WTC11 (cell line): ENCODE measurements at regions not wholly inside any gene's neighbourhood (a gene's known extent, or its start where the extent isn't known, plus 50 kb on each side); places are given as distances from the start of the nearest gene placed in this dataset.
A peak's percentile ranks its signal among the peaks of the same experiment; 100 is the strongest.

Experiments
- ATAC-seq: fragments of 200-7000 bp; cut with Tn5 transposase; 2 replicates; pipeline ENCODE4 v1.10.0; 2021; ENCODE audit warnings: mild to moderate bottlenecking, moderate library complexity
- CTCF ChIA-PET: fragments of 300-600 bp; sonication (Branson Sonifier 250); formaldehyde crosslinking; loops from one replicate; lab custom pipeline; 2021; ENCODE audit warnings: antibody characterized with exemption; lab: Charles Lee
- POLR2A ChIA-PET: fragments of 350-600 bp; sonication (Branson Sonifier 250); formaldehyde crosslinking; loops from one replicate; lab custom pipeline; 2021; ENCODE audit warnings: antibody characterized with exemption; lab: Charles Lee
- DNase-seq: peaks from one replicate; pipeline ENCODE4 v3.0.0; 2021; ENCODE audit warnings: low spot score
- H3K27ac Mint-ChIP-seq: 2 replicates; pipeline ENCODE4 v1.8.0; 2021; ENCODE audit warnings: mixed read lengths
- H3K27me3 Mint-ChIP-seq: 2 replicates; pipeline ENCODE4 v1.8.0; 2021; ENCODE audit warnings: low read depth, mild to moderate bottlenecking, moderate library complexity, mixed read lengths
- H3K36me3 Mint-ChIP-seq: 2 replicates; pipeline ENCODE4 v1.8.0; 2021; ENCODE audit warnings: mixed read lengths
- H3K4me1 Mint-ChIP-seq: 2 replicates; pipeline ENCODE4 v1.8.0; 2022; ENCODE audit warnings: mixed read lengths
- H3K4me3 Mint-ChIP-seq: 2 replicates; pipeline ENCODE4 v1.8.0; 2021; ENCODE audit warnings: mild to moderate bottlenecking, moderate library complexity, mixed read lengths
- H3K9me3 Mint-ChIP-seq: 2 replicates; pipeline ENCODE4 v1.8.0; 2021; ENCODE audit warnings: mixed read lengths
- ATF1 ChIP-seq: sonication (generic); formaldehyde crosslinking; IDR thresholded peaks from 2 replicates; pipeline ENCODE4 v1.8.1; 2023; ENCODE audit warnings: mild to moderate bottlenecking, moderate library complexity, missing genetic modification reagents
- ATF3 ChIP-seq: sonication (generic); formaldehyde crosslinking; conservative IDR thresholded peaks from 2 replicates; pipeline ENCODE4 v1.8.1; 2022; ENCODE audit warnings: mild to moderate bottlenecking, missing genetic modification reagents
- CTCF ChIP-seq: fragments of 200-600 bp; IDR thresholded peaks from 2 replicates; pipeline ENCODE4 v1.8.0; 2022; ENCODE audit warnings: antibody characterized with exemption
- ELF4 ChIP-seq: sonication (generic); formaldehyde crosslinking; IDR thresholded peaks from 2 replicates; pipeline ENCODE4 v1.8.1; 2022; ENCODE audit warnings: low read depth, mild to moderate bottlenecking, moderate library complexity, missing genetic modification reagents
- EMX1 ChIP-seq: fragments of 250-450 bp; sonication (Bioruptor Pico); IDR thresholded peaks from 2 replicates; pipeline ENCODE4 v1.8.0; 2021; ENCODE audit warnings: mild to moderate bottlenecking
- ERG ChIP-seq: fragments of 250-450 bp; sonication (Bioruptor Pico); IDR thresholded peaks from 2 replicates; pipeline ENCODE4 v1.8.0; 2021; ENCODE audit warnings: mild to moderate bottlenecking
- ETV6 ChIP-seq: sonication (generic); formaldehyde crosslinking; IDR thresholded peaks from 2 replicates; pipeline ENCODE4 v1.8.1; 2022; ENCODE audit warnings: mild to moderate bottlenecking, missing genetic modification reagents
- FOXK1 ChIP-seq: sonication (generic); formaldehyde crosslinking; IDR thresholded peaks from 2 replicates; pipeline ENCODE4 v1.8.0; 2022; ENCODE audit warnings: mild to moderate bottlenecking, moderate library complexity, missing genetic modification reagents
- JUN ChIP-seq: sonication (generic); formaldehyde crosslinking; IDR thresholded peaks from 2 replicates; pipeline ENCODE4 v1.8.0; 2023; ENCODE audit warnings: mild to moderate bottlenecking, missing genetic modification reagents
- NFYB ChIP-seq: sonication (generic); formaldehyde crosslinking; conservative IDR thresholded peaks from 2 replicates; pipeline ENCODE4 v1.8.0; 2022; ENCODE audit warnings: low read depth, missing genetic modification reagents
- NR1H2 ChIP-seq: sonication (generic); formaldehyde crosslinking; IDR thresholded peaks from 2 replicates; pipeline ENCODE4 v1.9.0; 2021; ENCODE audit warnings: mild to moderate bottlenecking, moderate library complexity, missing genetic modification reagents
- ZNF121 ChIP-seq: sonication (generic); formaldehyde crosslinking; IDR thresholded peaks from 2 replicates; pipeline ENCODE4 v1.8.0; 2023; ENCODE audit warnings: missing genetic modification reagents
- ZNF138 ChIP-seq: sonication (generic); formaldehyde crosslinking; conservative IDR thresholded peaks from 2 replicates; pipeline ENCODE4 v1.8.1; 2022; ENCODE audit warnings: mild to moderate bottlenecking, moderate library complexity, missing genetic modification reagents
- ZNF232 ChIP-seq: sonication (generic); formaldehyde crosslinking; IDR thresholded peaks from 2 replicates; pipeline ENCODE4 v1.8.0; 2022; ENCODE audit warnings: mild to moderate bottlenecking, missing genetic modification reagents
- ZNF263 ChIP-seq: sonication (generic); formaldehyde crosslinking; IDR thresholded peaks from 2 replicates; pipeline ENCODE4 v1.8.1; 2022; ENCODE audit warnings: low read depth, mild to moderate bottlenecking, moderate library complexity, missing genetic modification reagents
- ZNF317 ChIP-seq: sonication (generic); formaldehyde crosslinking; IDR thresholded peaks from 2 replicates; pipeline ENCODE4 v1.8.1; 2023; ENCODE audit warnings: low read depth, mild to moderate bottlenecking, moderate library complexity, missing genetic modification reagents, borderline replicate concordance
- TF ChIP-seq, protein P1 (sequence below): sonication (generic); formaldehyde crosslinking; IDR thresholded peaks from 2 replicates; pipeline ENCODE4 v1.8.1; 2023; ENCODE audit warnings: mild to moderate bottlenecking, moderate library complexity, missing genetic modification reagents
- TF ChIP-seq, protein P2 (sequence below): sonication (generic); formaldehyde crosslinking; IDR thresholded peaks from 2 replicates; pipeline ENCODE4 v1.8.1; 2022; ENCODE audit warnings: low read depth, missing genetic modification reagents, borderline replicate concordance
- TF ChIP-seq, protein P3 (sequence below): sonication (generic); formaldehyde crosslinking; IDR thresholded peaks from 2 replicates; pipeline ENCODE4 v1.8.1; 2022; ENCODE audit warnings: missing genetic modification reagents, borderline replicate concordance

- H3K4me1 Mint-ChIP-seq, result peaks cover 62% of the 10 kb centered on the region
- peak overlapping the region; percentile 32; the same call in 1 of the 2 replicates for H3K27ac Mint-ChIP-seq
- CTCF ChIA-PET, result interaction anchor here (0.6 to 3.0 kb wide), 12 partner anchors 10 to 535 kb away, joined by 3 to 18 read pairs (median 3); partner anchors contain the start of genes SPRYD7 and TRIM13
- H3K36me3 Mint-ChIP-seq, result peaks cover 12% of the 10 kb centered on the region
- no peak overlapping the region for H3K4me3 Mint-ChIP-seq
- H3K9me3 Mint-ChIP-seq, result peaks cover 8% of the 10 kb centered on the region
- DNase-seq, result peak; percentile 50
- POLR2A ChIA-PET, result interaction anchor here (0.9 kb wide), 1 partner anchor 10 kb away, joined by 6 read pairs; no protein-coding TSS in a partner anchor
- TF ChIP-seq ATF3 (CRISPR knock-in tag), result no peak
- TF ChIP-seq ETV6 (CRISPR knock-in tag), result 0 out of 2 replicates have a peak, but pooled peaks have one; percentile 46
- TF ChIP-seq NR1H2 (CRISPR knock-in tag), result no peak
- TF ChIP-seq, all 79 proteins: peak for 1
- H3K27me3 Mint-ChIP-seq, result no peaks in the 10 kb centered on the region
- ATAC-seq, result peak; percentile 86
These were observed 361.8 kb downstream of the KCNRG start for GRCh38 chr13:50376895-50377575.

DNA sequence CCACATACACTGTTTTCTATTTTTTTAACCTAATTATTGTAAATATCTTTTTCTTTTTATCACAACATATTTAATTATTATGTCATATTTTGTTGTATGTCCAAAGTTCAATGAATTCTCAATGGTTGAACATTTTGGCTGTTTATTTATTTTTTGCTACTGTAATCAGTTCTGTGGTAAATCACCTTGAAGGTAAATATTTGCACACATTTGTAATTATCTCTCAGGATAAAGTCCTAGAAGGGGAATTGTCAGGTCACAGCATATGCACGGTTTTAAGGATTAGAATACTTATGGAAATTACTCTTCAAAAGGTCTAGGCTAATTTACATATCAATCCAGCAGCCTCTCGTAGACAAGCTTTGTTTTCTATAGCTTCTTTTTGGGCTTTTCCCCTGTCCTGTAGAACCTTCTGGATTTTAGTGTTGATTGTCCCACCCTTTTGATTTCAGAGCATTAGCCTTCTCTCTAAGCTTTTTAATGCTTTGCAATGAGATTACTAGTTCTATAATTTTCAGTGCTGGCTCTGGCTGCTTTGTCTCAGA is 362.6 kb downstream of the KCNRG start:
- Mint-ChIP-seq H3K4me1 (peaks cover 66% of the 10 kb centered on the region), H3K36me3 (peaks cover 13% of the 10 kb centered on the region), H3K9me3 (peaks cover 8% of the 10 kb centered on the region), H3K27me3 (no peaks in the 10 kb centered on the region), H3K27ac (peak overlapping the region; percentile 71; the same call in 1 of the 2 replicates), H3K4me3 (peak overlapping the region; percentile 9; the same call in 1 of the 2 replicates)
- ChIA-PET POLR2A (interaction anchor here (0.7 to 0.9 kb wide), 3 partner anchors 9 to 1794 kb away, joined by 3 to 6 read pairs (median 4); no protein-coding TSS in a partner anchor), CTCF (interaction anchor here (0.6 to 3.0 kb wide), 12 partner anchors 9 to 534 kb away, joined by 3 to 18 read pairs (median 3); partner anchors contain the start of genes SPRYD7 and TRIM13)
- ATAC-seq (no peak), DNase-seq (no peak)
- TF ChIP-seq, protein P1, sequence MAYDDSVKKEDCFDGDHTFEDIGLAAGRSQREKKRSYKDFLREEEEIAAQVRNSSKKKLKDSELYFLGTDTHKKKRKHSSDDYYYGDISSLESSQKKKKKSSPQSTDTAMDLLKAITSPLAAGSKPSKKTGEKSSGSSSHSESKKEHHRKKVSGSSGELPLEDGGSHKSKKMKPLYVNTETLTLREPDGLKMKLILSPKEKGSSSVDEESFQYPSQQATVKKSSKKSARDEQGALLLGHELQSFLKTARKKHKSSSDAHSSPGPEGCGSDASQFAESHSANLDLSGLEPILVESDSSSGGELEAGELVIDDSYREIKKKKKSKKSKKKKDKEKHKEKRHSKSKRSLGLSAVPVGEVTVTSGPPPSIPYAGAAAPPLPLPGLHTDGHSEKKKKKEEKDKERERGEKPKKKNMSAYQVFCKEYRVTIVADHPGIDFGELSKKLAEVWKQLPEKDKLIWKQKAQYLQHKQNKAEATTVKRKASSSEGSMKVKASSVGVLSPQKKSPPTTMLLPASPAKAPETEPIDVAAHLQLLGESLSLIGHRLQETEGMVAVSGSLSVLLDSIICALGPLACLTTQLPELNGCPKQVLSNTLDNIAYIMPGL (CRISPR knock-in tag), result no peak
- no peak for TF ChIP-seq EMX1 (CRISPR knock-in tag)
- no peak for TF ChIP-seq ZNF121 (CRISPR knock-in tag)
- TF ChIP-seq ZNF263 (CRISPR knock-in tag), result no peak
- no peak for TF ChIP-seq ZNF317 (CRISPR knock-in tag)
- no peak for TF ChIP-seq FOXK1 (CRISPR knock-in tag)
- TF ChIP-seq ZNF138 (CRISPR knock-in tag), result no peak
- TF ChIP-seq ATF1, result no peak
- TF ChIP-seq ELF4 (CRISPR knock-in tag), result no peak
- no peak for TF ChIP-seq JUN (CRISPR knock-in tag)
- TF ChIP-seq CTCF, result no peak
- TF ChIP-seq ZNF232 (CRISPR knock-in tag), result no peak
- TF ChIP-seq, protein P2, sequence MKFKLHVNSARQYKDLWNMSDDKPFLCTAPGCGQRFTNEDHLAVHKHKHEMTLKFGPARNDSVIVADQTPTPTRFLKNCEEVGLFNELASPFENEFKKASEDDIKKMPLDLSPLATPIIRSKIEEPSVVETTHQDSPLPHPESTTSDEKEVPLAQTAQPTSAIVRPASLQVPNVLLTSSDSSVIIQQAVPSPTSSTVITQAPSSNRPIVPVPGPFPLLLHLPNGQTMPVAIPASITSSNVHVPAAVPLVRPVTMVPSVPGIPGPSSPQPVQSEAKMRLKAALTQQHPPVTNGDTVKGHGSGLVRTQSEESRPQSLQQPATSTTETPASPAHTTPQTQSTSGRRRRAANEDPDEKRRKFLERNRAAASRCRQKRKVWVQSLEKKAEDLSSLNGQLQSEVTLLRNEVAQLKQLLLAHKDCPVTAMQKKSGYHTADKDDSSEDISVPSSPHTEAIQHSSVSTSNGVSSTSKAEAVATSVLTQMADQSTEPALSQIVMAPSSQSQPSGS, result no peak
- no peak for TF ChIP-seq NFYB (CRISPR knock-in tag)
- TF ChIP-seq, protein P3, sequence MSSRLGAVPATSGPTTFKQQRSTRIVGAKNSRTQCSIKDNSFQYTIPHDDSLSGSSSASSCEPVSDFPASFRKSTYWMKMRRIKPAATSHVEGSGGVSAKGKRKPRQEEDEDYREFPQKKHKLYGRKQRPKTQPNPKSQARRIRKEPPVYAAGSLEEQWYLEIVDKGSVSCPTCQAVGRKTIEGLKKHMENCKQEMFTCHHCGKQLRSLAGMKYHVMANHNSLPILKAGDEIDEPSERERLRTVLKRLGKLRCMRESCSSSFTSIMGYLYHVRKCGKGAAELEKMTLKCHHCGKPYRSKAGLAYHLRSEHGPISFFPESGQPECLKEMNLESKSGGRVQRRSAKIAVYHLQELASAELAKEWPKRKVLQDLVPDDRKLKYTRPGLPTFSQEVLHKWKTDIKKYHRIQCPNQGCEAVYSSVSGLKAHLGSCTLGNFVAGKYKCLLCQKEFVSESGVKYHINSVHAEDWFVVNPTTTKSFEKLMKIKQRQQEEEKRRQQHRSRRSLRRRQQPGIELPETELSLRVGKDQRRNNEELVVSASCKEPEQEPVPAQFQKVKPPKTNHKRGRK (CRISPR knock-in tag), result no peak
- no peak for TF ChIP-seq ERG (CRISPR knock-in tag)
